GM12865 (cell line): ENCODE measurements at regions not wholly inside any gene's neighbourhood (a gene's known extent, or its start where the extent isn't known, plus 50 kb on each side); places are given as distances from the start of the nearest gene placed in this dataset.
"Not testable (repeated sequence)": the region's sequence is repeated elsewhere in the genome, so short reads cannot be mapped to it uniquely, and the experiment has no call there.

ENCODE experiments used
- DNase-seq: peaks from one replicate; pipeline ENCODE4 v3.0.0; 2010; ENCODE audit warnings: low read depth
- H3K4me3 ChIP-seq: 2 replicates; pipeline ENCODE4 v1.5.1; 2011; ENCODE audit warnings: mild to moderate bottlenecking, low read depth, low read length, control low read depth
- TF ChIP-seq, protein P1 (sequence below): IDR thresholded peaks from 2 replicates; pipeline ENCODE4 v1.5.1; 2011; ENCODE audit warnings: low read length, control low read depth, low read depth, inconsistent platforms; ENCODE audit not compliant: insufficient read depth; ENCODE audit errors: missing control alignments

DNA sequence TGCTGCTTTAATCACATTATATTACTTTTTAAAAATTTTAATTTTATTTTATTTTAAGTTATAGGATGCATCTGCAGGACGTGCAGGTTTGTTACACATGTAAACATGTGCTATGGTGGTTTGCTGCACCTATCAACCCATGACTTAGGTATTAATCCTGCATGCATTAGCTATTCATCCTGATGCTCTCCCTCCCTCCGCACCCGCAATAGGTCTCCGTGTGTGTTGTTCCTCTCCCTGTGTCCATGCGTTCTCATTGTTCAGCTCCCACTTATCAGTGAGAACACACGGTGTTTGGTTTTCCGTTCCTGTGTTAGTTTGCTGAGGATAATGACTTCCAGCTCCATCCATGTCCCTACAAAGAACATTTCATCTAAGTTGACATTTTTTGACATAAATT, 283.2 kb downstream of the CYRIA start:
- DNase-seq, result no peak
- TF ChIP-seq, protein P1, sequence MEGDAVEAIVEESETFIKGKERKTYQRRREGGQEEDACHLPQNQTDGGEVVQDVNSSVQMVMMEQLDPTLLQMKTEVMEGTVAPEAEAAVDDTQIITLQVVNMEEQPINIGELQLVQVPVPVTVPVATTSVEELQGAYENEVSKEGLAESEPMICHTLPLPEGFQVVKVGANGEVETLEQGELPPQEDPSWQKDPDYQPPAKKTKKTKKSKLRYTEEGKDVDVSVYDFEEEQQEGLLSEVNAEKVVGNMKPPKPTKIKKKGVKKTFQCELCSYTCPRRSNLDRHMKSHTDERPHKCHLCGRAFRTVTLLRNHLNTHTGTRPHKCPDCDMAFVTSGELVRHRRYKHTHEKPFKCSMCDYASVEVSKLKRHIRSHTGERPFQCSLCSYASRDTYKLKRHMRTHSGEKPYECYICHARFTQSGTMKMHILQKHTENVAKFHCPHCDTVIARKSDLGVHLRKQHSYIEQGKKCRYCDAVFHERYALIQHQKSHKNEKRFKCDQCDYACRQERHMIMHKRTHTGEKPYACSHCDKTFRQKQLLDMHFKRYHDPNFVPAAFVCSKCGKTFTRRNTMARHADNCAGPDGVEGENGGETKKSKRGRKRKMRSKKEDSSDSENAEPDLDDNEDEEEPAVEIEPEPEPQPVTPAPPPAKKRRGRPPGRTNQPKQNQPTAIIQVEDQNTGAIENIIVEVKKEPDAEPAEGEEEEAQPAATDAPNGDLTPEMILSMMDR, result no peak
- H3K4me3 ChIP-seq, result no peak overlapping the region

GRCh38 chr2:16381511-16381910, 284.1 kb downstream of the CYRIA start:
- H3K4me3 ChIP-seq, result no peak overlapping the region
- no peak for DNase-seq
- TF ChIP-seq, protein P1, result no peak

GRCh38 chr2:16379901-16380300, 285.7 kb downstream of the CYRIA start:
- H3K4me3 ChIP-seq, DNase-seq: not testable (repeated sequence)

DNA sequence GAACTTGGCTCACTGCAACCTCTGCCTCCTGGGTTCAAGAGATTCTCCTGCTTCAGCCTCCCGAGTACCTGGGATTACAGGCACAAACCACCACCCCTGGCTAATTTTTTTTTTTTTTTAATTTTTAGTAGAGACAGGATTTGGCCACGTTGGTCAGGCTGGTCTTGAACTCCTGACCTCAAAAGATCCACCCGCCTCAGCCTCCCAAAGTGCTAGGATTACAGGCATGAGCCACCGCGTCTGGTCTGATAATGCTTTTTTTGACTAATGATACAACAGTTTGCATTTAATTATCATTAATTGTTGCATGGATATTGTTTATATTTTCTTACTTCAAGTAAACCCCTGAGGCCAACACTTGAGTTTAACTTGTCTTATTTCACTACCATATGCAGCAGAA, 286.6 kb downstream of the CYRIA start:
- not testable (repeated sequence) for DNase-seq, H3K4me3 ChIP-seq

GRCh38 chr2:16378031-16378430, 287.6 kb downstream of the CYRIA start:
- DNase-seq, result no peak
- TF ChIP-seq, protein P1, result no peak
- no peak overlapping the region for H3K4me3 ChIP-seq

DNA sequence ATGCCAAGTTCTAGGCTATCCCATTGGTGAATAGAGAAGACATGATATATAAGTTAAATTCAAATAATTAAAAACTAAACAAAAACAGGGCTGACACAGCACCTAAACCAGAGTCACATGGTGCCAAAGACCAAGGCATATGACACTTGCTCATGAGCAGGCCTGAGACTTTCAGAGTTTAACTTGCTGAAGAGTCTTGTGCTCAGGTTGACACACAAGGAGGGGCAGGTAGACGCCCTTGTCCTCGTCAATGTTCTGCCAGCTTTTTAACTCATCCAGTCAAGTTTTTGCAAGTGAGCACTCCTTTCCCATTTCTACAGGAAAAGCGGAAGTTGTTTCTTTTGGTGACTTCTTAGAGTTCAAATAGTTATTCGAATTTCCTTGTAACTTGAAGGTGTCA, 289.7 kb downstream of the CYRIA start:
- H3K4me3 ChIP-seq, result no peak overlapping the region
- no peak for DNase-seq
- TF ChIP-seq, protein P1, result no peak

- DNase-seq, result no peak
These were observed 290.3 kb downstream of the CYRIA start for GRCh38 chr2:16375351-16375750.

DNA sequence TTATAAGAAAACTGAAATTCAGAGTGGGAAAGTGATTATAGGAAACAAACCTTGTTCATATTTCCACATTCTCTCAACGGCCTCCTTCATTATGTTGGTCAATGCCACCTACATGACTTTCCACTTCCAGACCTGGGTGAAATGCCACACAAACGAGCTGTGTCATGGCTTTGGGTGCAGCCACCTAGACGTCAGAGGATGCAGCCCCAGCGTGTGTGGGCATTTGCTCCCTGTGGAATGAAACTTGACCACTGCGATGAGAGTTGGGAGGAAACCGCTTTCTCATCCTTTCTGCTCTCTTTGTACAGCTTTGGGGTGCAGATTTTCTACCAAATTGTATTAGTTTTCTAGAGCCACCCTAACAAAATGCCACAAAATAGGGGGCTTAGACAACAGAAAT, 291.0 kb downstream of the CYRIA start:
- no peak overlapping the region for H3K4me3 ChIP-seq
- TF ChIP-seq, protein P1, result no peak
- no peak for DNase-seq

More at GRCh38 chr2:16375351-16375750, 290.3 kb downstream of the CYRIA start:
- H3K4me3 ChIP-seq, result no peak overlapping the region
- TF ChIP-seq, protein P1, result no peak
